SK-N-SH (cell line): ENCODE measurements at regions not wholly inside any gene's neighbourhood (a gene's known extent, or its start where the extent isn't known, plus 50 kb on each side); places are given as distances from the start of the nearest gene placed in this dataset.

ENCODE experiments used
- CTCF ChIA-PET: fragments of 300-600, 350-600 bp; formaldehyde crosslinking; extraction: SDS; loops from one replicate; lab custom pipeline; 2021; lab: Yijun Ruan, JAX
- POLR2A ChIA-PET: fragments of 350-600 bp; sonication (Branson Sonifier 250); formaldehyde crosslinking; extraction: SDS; loops from one replicate; lab custom pipeline; 2020; ENCODE audit warnings: antibody characterized with exemption, inconsistent platforms; lab: Yijun Ruan, JAX
- DNase-seq: peaks from one replicate; pipeline ENCODE4 v3.0.0; 2012
- H2AFZ ChIP-seq: fragments of 200-600 bp; sonication (generic); 2 replicates; pipeline ENCODE4 v1.8.1; 2016; ENCODE audit warnings: antibody characterized with exemption, mild to moderate bottlenecking, low read depth
- H3F3A ChIP-seq: fragments of 200-600 bp; sonication (generic); replicated peaks from 2 replicates; pipeline ENCODE3; 2016; ENCODE audit warnings: antibody characterized with exemption, mild to moderate bottlenecking; ENCODE audit not compliant: insufficient read depth
- H3K27ac ChIP-seq, 2 experiments: fragments of 200-500 bp in 1 of 2; fragments of 200-600 bp in 1 of 2; sonication (Bioruptor generic) in 1 of 2; sonication (generic), shearing (Covaris generic) in 1 of 2; 2 replicates each; pipeline versions ENCODE4 v1.5.1 to v1.6.1; 2014 to 2016; ENCODE audit warnings: low read depth in 2 of 2, inconsistent platforms in 1 of 2, low read length in 1 of 2, mild to moderate bottlenecking in 1 of 2, mixed read lengths in 1 of 2
- H3K27me3 ChIP-seq: fragments of 200-600 bp; sonication (generic), shearing (Covaris generic); 2 replicates; pipeline ENCODE4 v1.6.1; 2016; ENCODE audit warnings: mixed run types; ENCODE audit not compliant: insufficient read depth
- H3K36me3 ChIP-seq, 2 experiments: fragments of 200-500 bp in 1 of 2; fragments of 200-600 bp in 1 of 2; sonication (Bioruptor generic) in 1 of 2; sonication (generic) in 1 of 2; replicated peaks in 1 of 2; 2 replicates each; pipeline versions ENCODE3 to v1.5.1; 2014 to 2016; ENCODE audit warnings: low read length in 1 of 2, mild to moderate bottlenecking in 1 of 2; ENCODE audit not compliant: insufficient read depth in 2 of 2, control insufficient read depth in 1 of 2
- H3K4me1 ChIP-seq, 2 experiments: fragments of 200-500 bp in 1 of 2; fragments of 200-600 bp in 1 of 2; sonication (Bioruptor generic) in 1 of 2; sonication (generic), shearing (Covaris generic) in 1 of 2; 2 replicates each; pipeline versions ENCODE4 v1.5.1 to v1.6.1; 2014 to 2016; ENCODE audit warnings: low read depth in 1 of 2, low read length in 1 of 2, mixed run types in 1 of 2; ENCODE audit not compliant: insufficient read depth in 2 of 2, control insufficient read depth in 1 of 2
- H3K4me2 ChIP-seq: fragments of 200-600 bp; sonication (generic), shearing (Covaris generic); 2 replicates; pipeline ENCODE4 v1.6.1; 2017; ENCODE audit warnings: mixed run types
- H3K4me3 ChIP-seq, 2 experiments: fragments of 200-500 bp in 1 of 2; fragments of 200-600 bp in 1 of 2; sonication (Bioruptor generic) in 1 of 2; sonication (generic), shearing (Covaris generic) in 1 of 2; 2 replicates each; pipeline versions ENCODE4 v1.5.1 to v1.8.1; 2014 to 2016; ENCODE audit warnings: low read depth in 2 of 2, inconsistent platforms in 1 of 2, low read length in 1 of 2, mild to moderate bottlenecking in 1 of 2, mixed read lengths in 1 of 2, moderate library complexity in 1 of 2
- H3K79me2 ChIP-seq: fragments of 200-600 bp; sonication (generic); 2 replicates; pipeline ENCODE4 v1.8.1; 2017; ENCODE audit warnings: mild to moderate bottlenecking; ENCODE audit not compliant: insufficient read depth
- H3K9ac ChIP-seq: fragments of 200-600 bp; sonication (generic); 2 replicates; pipeline ENCODE4 v1.6.1; 2017; ENCODE audit warnings: mixed run types
- H3K9me2 ChIP-seq: fragments of 200-600 bp; sonication (generic); 2 replicates; pipeline ENCODE4 v1.6.1; 2017; ENCODE audit warnings: mixed run types
- H3K9me3 ChIP-seq: fragments of 200-600 bp; sonication (generic); 2 replicates; pipeline ENCODE4 v1.6.1; 2017; ENCODE audit warnings: mixed run types, mild to moderate bottlenecking, moderate library complexity
- H4K20me1 ChIP-seq: fragments of 200-600 bp; sonication (generic); 2 replicates; pipeline ENCODE4 v1.6.1; 2017; ENCODE audit warnings: mild to moderate bottlenecking, mixed run types; ENCODE audit not compliant: insufficient read depth
- ELF1 ChIP-seq: IDR thresholded peaks from 2 replicates; pipeline ENCODE4 v1.4.0; 2012
- EP300 ChIP-seq, 2 experiments: IDR thresholded peaks; 2 replicates each; pipeline versions ENCODE4 v1.4.0 to v1.6.1; 2012; ENCODE audit warnings: borderline replicate concordance in 1 of 2, low read depth in 1 of 2, low read length in 1 of 2
- FOXJ3 ChIP-seq: sonication (generic); formaldehyde crosslinking; IDR thresholded peaks from 2 replicates; pipeline ENCODE4 v1.5.1; 2020; ENCODE audit warnings: mild to moderate bottlenecking, missing genetic modification reagents
- FOXM1 ChIP-seq: IDR thresholded peaks from 2 replicates; pipeline ENCODE4 v1.4.0; 2012; ENCODE audit warnings: low read depth, mild to moderate bottlenecking
- GABPA ChIP-seq: IDR thresholded peaks from 2 replicates; pipeline ENCODE4 v1.4.0; 2012; ENCODE audit warnings: low read depth, mild to moderate bottlenecking
- JUND ChIP-seq: IDR thresholded peaks from 2 replicates; pipeline ENCODE4 v1.4.0; 2012
- MXI1 ChIP-seq: IDR thresholded peaks from 2 replicates; pipeline ENCODE4 v1.6.1; 2012; ENCODE audit warnings: mild to moderate bottlenecking, low read depth, low read length, improper control_type of control experiment
- POLR2AphosphoS5 ChIP-seq: IDR thresholded peaks from 2 replicates; pipeline ENCODE4 v1.6.1; 2012; ENCODE audit warnings: low read depth, low read length
- RFX5 ChIP-seq: IDR thresholded peaks from 2 replicates; pipeline ENCODE4 v1.6.1; 2012; ENCODE audit warnings: mild to moderate bottlenecking, improper control_type of control experiment, low read length
- RXRA ChIP-seq: IDR thresholded peaks from 2 replicates; pipeline ENCODE4 v1.4.0; 2012; ENCODE audit warnings: low read depth, mild to moderate bottlenecking, borderline replicate concordance
- SIN3A ChIP-seq: IDR thresholded peaks from 2 replicates; pipeline ENCODE4 v1.6.1; 2012; ENCODE audit warnings: low read depth, mild to moderate bottlenecking, low read length, moderate library complexity, borderline replicate concordance
- SMC3 ChIP-seq: IDR thresholded peaks from 2 replicates; pipeline ENCODE4 v1.6.1; 2012; ENCODE audit warnings: low read depth, low read length, improper control_type of control experiment
- YY1 ChIP-seq: IDR thresholded peaks from 2 replicates; pipeline ENCODE4 v1.4.0; 2012; ENCODE audit warnings: low read depth, mild to moderate bottlenecking
- ZBTB33 ChIP-seq: IDR thresholded peaks from 2 replicates; pipeline ENCODE4 v1.4.0; 2012; ENCODE audit warnings: low read depth, borderline replicate concordance
- WGBS: methylation state at CpG from one replicate; pipeline ENCODE4 v1.1.6; 2017; ENCODE audit warnings: low lambda C conversion rate; 5-methylcytosine and 5-hydroxymethylcytosine counted together
- TF ChIP-seq, protein P1 (sequence below): IDR thresholded peaks from 2 replicates; pipeline ENCODE4 v1.4.0; 2012; ENCODE audit warnings: low read depth, borderline replicate concordance
- TF ChIP-seq, protein P2 (sequence below): fragments of 150-350 bp; IDR thresholded peaks from 2 replicates; pipeline ENCODE4 v1.6.1; 2016; ENCODE audit warnings: mild to moderate bottlenecking, low read depth, low read length
- TF ChIP-seq, protein P3 (sequence below): IDR thresholded peaks from 2 replicates; pipeline ENCODE4 v1.6.1; 2012; ENCODE audit warnings: mild to moderate bottlenecking, low read depth, low read length, moderate library complexity

DNA sequence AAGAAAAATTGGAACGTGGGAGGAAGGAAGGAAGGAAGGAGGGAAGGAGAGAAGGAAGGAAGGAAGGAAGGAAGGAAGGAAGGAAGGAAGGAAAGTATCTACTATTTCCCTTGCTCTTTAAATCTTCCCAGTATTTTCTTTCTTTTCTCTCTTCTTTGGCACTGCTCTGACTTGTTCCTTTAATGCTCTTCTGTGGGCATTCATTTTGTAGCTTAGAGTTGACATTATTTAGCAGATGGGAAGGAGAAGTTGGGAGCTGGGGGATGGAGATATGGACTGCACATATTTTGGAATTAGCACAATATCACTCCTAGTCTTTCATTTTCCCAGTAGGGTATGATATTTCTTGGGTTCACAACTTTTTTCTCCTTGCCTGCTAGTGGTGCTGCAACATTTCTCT lies 152.2 kb downstream of the TFAP2B start:
- Histone ChIP-seq H3K27ac (no peak overlapping the region), H2AFZ (no peak overlapping the region), H3K9ac (no peak overlapping the region), H3F3A (no peaks in the 10 kb centered on the region), H3K9me3 (no peaks in the 10 kb centered on the region), H4K20me1 (no peaks in the 10 kb centered on the region), H3K4me3 (no peak overlapping the region), H3K27me3 (no peaks in the 10 kb centered on the region), H3K36me3 (no peaks in the 10 kb centered on the region), H3K79me2 (no peaks in the 10 kb centered on the region), H3K9me2 (no peaks in the 10 kb centered on the region), H3K4me2 (no peak overlapping the region), H3K4me1 (peaks cover 0 to 7% of the 10 kb centered on the region in 2 experiments; a peak in 2 of 4 replicates)
- 8% methylated on average over 1 of the region's 1 CpG for WGBS
- DNase-seq = no peak
- CTCF ChIA-PET = no interaction called here
- TF ChIP-seq, protein P1, sequence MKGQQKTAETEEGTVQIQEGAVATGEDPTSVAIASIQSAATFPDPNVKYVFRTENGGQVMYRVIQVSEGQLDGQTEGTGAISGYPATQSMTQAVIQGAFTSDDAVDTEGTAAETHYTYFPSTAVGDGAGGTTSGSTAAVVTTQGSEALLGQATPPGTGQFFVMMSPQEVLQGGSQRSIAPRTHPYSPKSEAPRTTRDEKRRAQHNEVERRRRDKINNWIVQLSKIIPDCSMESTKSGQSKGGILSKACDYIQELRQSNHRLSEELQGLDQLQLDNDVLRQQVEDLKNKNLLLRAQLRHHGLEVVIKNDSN = no peak
- TF ChIP-seq YY1 = no peak
- no peak for TF ChIP-seq FOXJ3 (CRISPR knock-in tag)
- TF ChIP-seq JUND = no peak
- TF ChIP-seq ZBTB33 = no peak
- TF ChIP-seq RFX5 = no peak
- no peak for TF ChIP-seq GABPA
- no peak for TF ChIP-seq SIN3A
- no peak for TF ChIP-seq ELF1
- no peak for TF ChIP-seq MXI1
- TF ChIP-seq, protein P2, sequence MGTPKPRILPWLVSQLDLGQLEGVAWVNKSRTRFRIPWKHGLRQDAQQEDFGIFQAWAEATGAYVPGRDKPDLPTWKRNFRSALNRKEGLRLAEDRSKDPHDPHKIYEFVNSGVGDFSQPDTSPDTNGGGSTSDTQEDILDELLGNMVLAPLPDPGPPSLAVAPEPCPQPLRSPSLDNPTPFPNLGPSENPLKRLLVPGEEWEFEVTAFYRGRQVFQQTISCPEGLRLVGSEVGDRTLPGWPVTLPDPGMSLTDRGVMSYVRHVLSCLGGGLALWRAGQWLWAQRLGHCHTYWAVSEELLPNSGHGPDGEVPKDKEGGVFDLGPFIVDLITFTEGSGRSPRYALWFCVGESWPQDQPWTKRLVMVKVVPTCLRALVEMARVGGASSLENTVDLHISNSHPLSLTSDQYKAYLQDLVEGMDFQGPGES = no peak
- TF ChIP-seq SMC3 = no peak
- TF ChIP-seq, protein P3, sequence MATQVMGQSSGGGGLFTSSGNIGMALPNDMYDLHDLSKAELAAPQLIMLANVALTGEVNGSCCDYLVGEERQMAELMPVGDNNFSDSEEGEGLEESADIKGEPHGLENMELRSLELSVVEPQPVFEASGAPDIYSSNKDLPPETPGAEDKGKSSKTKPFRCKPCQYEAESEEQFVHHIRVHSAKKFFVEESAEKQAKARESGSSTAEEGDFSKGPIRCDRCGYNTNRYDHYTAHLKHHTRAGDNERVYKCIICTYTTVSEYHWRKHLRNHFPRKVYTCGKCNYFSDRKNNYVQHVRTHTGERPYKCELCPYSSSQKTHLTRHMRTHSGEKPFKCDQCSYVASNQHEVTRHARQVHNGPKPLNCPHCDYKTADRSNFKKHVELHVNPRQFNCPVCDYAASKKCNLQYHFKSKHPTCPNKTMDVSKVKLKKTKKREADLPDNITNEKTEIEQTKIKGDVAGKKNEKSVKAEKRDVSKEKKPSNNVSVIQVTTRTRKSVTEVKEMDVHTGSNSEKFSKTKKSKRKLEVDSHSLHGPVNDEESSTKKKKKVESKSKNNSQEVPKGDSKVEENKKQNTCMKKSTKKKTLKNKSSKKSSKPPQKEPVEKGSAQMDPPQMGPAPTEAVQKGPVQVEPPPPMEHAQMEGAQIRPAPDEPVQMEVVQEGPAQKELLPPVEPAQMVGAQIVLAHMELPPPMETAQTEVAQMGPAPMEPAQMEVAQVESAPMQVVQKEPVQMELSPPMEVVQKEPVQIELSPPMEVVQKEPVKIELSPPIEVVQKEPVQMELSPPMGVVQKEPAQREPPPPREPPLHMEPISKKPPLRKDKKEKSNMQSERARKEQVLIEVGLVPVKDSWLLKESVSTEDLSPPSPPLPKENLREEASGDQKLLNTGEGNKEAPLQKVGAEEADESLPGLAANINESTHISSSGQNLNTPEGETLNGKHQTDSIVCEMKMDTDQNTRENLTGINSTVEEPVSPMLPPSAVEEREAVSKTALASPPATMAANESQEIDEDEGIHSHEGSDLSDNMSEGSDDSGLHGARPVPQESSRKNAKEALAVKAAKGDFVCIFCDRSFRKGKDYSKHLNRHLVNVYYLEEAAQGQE = no peak
- no peak for TF ChIP-seq RXRA
- TF ChIP-seq FOXM1 = no peak
- TF ChIP-seq POLR2AphosphoS5 = no peak
- no peak for TF ChIP-seq EP300 (IDR thresholded peaks at IDR 0.05; ENCODE audit: borderline replicate concordance in 1 of 2, low read depth in 1 of 2, low read length in 1 of 2)
- POLR2A ChIA-PET = no interaction called here
